OCI-LY7 (cell line): ENCODE measurements at regions not wholly inside any gene's neighbourhood (a gene's known extent, or its start where the extent isn't known, plus 50 kb on each side); places are given as distances from the start of the nearest gene placed in this dataset.

Source experiments
- BruUV-seq: library from RNA; stranded (reverse); fragments of 400-500 nt; replicated peaks from 2 replicates; lab custom pipeline; 2021; lab: Mats Ljungman, UMichigan
- CTCF ChIA-PET: fragments of 300-600 bp; sonication (Branson Sonifier 250); formaldehyde crosslinking; loops from one replicate; lab custom pipeline; 2022; ENCODE audit warnings: antibody characterized with exemption; ENCODE audit not compliant: unreplicated experiment; lab: Charles Lee
- POLR2A ChIA-PET: fragments of 300-600 bp; sonication (Branson Sonifier 250); formaldehyde crosslinking; loops from one replicate; lab custom pipeline; 2022; ENCODE audit warnings: antibody characterized with exemption; lab: Charles Lee
- DNase-seq: peaks from one replicate; pipeline ENCODE4 v3.0.0-alpha.2; 2015; ENCODE audit warnings: low spot score
- H2AFZ ChIP-seq: fragments of 200-600 bp; sonication (generic), shearing (Covaris generic); 2 replicates; pipeline ENCODE4 v1.6.1; 2014; ENCODE audit warnings: mild to moderate bottlenecking, antibody characterized with exemption, low read length, moderate library complexity
- H3K27ac ChIP-seq: fragments of 200-600 bp; sonication (generic); 2 replicates; pipeline ENCODE4 v1.5.1; 2014; ENCODE audit warnings: mixed run types, low read depth, mild to moderate bottlenecking, moderate library complexity, low read length, inconsistent platforms; ENCODE audit not compliant: poor library complexity, severe bottlenecking
- H3K36me3 ChIP-seq: fragments of 200-600 bp; sonication (generic); 2 replicates; pipeline ENCODE4 v1.6.1; 2014; ENCODE audit warnings: mild to moderate bottlenecking, antibody characterized with exemption, low read length, moderate library complexity, mixed read lengths; ENCODE audit not compliant: insufficient read depth
- H3K4me1 ChIP-seq: fragments of 200-600 bp; sonication (generic); 2 replicates; pipeline ENCODE4 v1.5.1; 2014; ENCODE audit warnings: mild to moderate bottlenecking, low read length; ENCODE audit not compliant: insufficient read depth, poor library complexity, severe bottlenecking
- H3K4me2 ChIP-seq: fragments of 200-600 bp; sonication (generic); 2 replicates; pipeline ENCODE4 v1.6.1; 2014; ENCODE audit warnings: mild to moderate bottlenecking, low read length
- H3K4me3 ChIP-seq: fragments of 200-600 bp; sonication (generic); 2 replicates; pipeline ENCODE4 v1.5.1; 2014; ENCODE audit warnings: mild to moderate bottlenecking, low read depth, low read length; ENCODE audit not compliant: poor library complexity, severe bottlenecking
- H3K79me2 ChIP-seq: fragments of 200-600 bp; sonication (generic); 2 replicates; pipeline ENCODE4 v1.6.1; 2016; ENCODE audit warnings: low read depth, mild to moderate bottlenecking, low read length, moderate library complexity, mixed read lengths; ENCODE audit not compliant: insufficient read depth
- H3K9me2 ChIP-seq: fragments of 200-600 bp; sonication (generic); 2 replicates; pipeline ENCODE4 v1.6.1; 2016; ENCODE audit warnings: mild to moderate bottlenecking, low read length, mixed read lengths; ENCODE audit not compliant: insufficient read depth
- H3K9me3 ChIP-seq: fragments of 200-600 bp; sonication (generic); 2 replicates; pipeline ENCODE4 v1.6.1; 2014; ENCODE audit warnings: mild to moderate bottlenecking, mixed run types, low read length, mixed read lengths
- H4K20me1 ChIP-seq: fragments of 200-600 bp; sonication (generic); 2 replicates; pipeline ENCODE4 v1.6.1; 2014; ENCODE audit warnings: mild to moderate bottlenecking, antibody characterized with exemption, low read length, moderate library complexity, mixed read lengths; ENCODE audit not compliant: insufficient read depth
- EZH2phosphoT487 ChIP-seq: fragments of 200-600 bp; sonication (generic); IDR thresholded peaks from 2 replicates; pipeline ENCODE4 v1.6.1; 2018; ENCODE audit warnings: low read depth, borderline replicate concordance, mild to moderate bottlenecking, mixed run types, antibody characterized with exemption, low read length, moderate library complexity, mixed read lengths
- intact Hi-C: fragments of 100-400 bp; cut with micrococcal nuclease; formaldehyde crosslinking; loops from one replicate; pipeline ENCODE4 v1.10.0; 2022; ENCODE audit not compliant: unreplicated experiment
- TF ChIP-seq, protein P1 (sequence below): fragments of 200-600 bp; sonication (generic); conservative IDR thresholded peaks from 2 replicates; pipeline ENCODE4 v1.5.1; 2014; ENCODE audit warnings: mild to moderate bottlenecking, antibody characterized with exemption, low read length, moderate library complexity, mixed read lengths

DNA sequence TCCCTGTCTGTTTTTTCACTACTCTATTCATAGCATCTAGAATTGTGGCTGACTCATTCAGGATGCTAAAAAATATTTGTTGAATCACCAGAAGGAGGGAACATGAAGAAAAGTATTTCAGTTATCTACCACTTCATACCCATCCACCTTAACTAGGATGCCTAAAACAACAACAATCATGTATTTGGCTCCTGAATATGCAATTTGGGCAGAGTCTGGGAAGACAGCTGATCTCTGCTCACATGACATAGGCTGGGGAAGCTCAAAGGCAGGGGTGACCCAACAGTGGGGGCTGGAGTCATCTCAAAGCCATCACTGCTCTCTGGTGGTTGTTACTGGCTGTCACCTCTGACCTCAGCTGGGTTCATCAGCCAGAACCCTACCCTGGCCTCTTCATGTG is 80.1 kb upstream of the RPL38 start:
- Histone ChIP-seq H3K27ac (no peak overlapping the region), H3K4me3 (no peak overlapping the region), H3K36me3 (no peaks in the 10 kb centered on the region), H3K4me2 (no peak overlapping the region), H4K20me1 (no peaks in the 10 kb centered on the region), H3K4me1 (no peaks in the 10 kb centered on the region), H3K79me2 (no peaks in the 10 kb centered on the region), H3K9me3 (no peaks in the 10 kb centered on the region), H3K9me2 (no peaks in the 10 kb centered on the region), H2AFZ (no peak overlapping the region)
- no TSS peak for BruUV-seq
- TF ChIP-seq, protein P1, sequence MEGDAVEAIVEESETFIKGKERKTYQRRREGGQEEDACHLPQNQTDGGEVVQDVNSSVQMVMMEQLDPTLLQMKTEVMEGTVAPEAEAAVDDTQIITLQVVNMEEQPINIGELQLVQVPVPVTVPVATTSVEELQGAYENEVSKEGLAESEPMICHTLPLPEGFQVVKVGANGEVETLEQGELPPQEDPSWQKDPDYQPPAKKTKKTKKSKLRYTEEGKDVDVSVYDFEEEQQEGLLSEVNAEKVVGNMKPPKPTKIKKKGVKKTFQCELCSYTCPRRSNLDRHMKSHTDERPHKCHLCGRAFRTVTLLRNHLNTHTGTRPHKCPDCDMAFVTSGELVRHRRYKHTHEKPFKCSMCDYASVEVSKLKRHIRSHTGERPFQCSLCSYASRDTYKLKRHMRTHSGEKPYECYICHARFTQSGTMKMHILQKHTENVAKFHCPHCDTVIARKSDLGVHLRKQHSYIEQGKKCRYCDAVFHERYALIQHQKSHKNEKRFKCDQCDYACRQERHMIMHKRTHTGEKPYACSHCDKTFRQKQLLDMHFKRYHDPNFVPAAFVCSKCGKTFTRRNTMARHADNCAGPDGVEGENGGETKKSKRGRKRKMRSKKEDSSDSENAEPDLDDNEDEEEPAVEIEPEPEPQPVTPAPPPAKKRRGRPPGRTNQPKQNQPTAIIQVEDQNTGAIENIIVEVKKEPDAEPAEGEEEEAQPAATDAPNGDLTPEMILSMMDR, result no peak
- no peak for TF ChIP-seq EZH2phosphoT487
- ChIA-PET CTCF (no interaction called here), POLR2A (interaction anchor here (0.6 to 1.0 kb wide), 3 partner anchors 9 to 784 kb away, joined by 3 to 4 read pairs (median 4); no protein-coding TSS in a partner anchor)
- intact Hi-C loops, result no loop called here
- no peak for DNase-seq

DNA sequence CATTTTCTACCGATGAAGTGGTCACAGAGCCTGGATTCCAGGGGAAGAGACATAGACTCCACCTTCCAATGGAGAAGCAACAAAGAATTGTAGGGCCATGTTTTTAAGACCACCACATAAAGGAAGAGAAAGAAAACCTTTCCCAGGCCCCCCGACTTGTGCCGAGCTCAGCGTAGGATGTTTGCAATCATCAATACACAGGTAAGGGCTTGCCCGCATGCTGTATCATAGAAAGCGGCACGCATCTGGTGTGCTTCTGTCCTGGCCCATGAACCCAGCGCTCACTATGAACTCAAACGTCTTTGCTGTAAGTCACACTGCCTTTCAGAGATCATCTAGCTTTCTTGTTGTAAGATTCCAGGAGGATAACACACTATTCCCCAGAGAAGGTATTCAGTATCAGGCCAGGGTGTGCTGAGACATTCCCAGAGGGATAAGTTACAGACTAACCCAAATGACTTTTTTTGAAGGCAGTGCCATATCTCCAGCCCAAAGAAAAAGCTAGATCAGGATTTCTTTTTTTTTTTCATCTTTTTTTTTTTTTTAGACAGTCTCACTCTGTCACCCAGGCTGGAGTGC is 79.5 kb upstream of the RPL38 start:
- Histone ChIP-seq H3K4me3 (no peak overlapping the region), H3K9me3 (no peaks in the 10 kb centered on the region), H3K9me2 (no peaks in the 10 kb centered on the region), H3K36me3 (no peaks in the 10 kb centered on the region), H3K79me2 (no peaks in the 10 kb centered on the region), H3K27ac (no peak overlapping the region), H3K4me2 (no peak overlapping the region), H3K4me1 (no peaks in the 10 kb centered on the region), H2AFZ (no peak overlapping the region), H4K20me1 (no peaks in the 10 kb centered on the region)
- no peak for DNase-seq
- BruUV-seq, result no TSS peak
- ChIA-PET CTCF (no interaction called here), POLR2A (interaction anchor here (0.6 kb wide), 1 partner anchor 17 kb away, joined by 4 read pairs; no protein-coding TSS in a partner anchor)
- TF ChIP-seq, protein P1, result no peak
- no peak for TF ChIP-seq EZH2phosphoT487
- intact Hi-C loops, result no loop called here

DNA sequence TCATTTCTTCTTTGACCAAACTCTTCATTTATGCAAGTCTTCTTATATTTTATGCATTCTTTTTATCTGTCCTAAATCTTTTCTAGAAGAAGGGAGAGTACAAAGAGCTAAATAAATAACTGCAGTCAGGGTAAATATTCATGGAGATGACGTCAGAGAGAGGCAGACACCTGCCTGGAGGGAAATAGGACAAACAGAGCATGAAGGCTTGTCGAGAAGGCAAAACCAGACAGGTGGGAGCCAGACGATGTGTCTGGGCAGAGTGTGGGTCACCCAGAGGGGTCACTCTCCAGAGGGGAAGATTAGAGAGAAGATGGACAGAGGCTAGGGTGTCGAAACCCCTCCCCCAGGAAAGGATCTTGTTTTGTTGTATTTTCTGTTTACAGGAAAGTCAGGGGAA is 78.3 kb upstream of the RPL38 start:
- BruUV-seq, result no TSS peak
- no peaks in the 10 kb centered on the region for H3K9me3 ChIP-seq
- TF ChIP-seq, protein P1, result no peak
- no peak for TF ChIP-seq EZH2phosphoT487
- H3K36me3 ChIP-seq, result no peaks in the 10 kb centered on the region
- H3K27ac ChIP-seq, result no peak overlapping the region
- ChIA-PET CTCF (no interaction called here), POLR2A (interaction anchor here (0.6 kb wide), 1 partner anchor 203 kb away, joined by 3 read pairs; no protein-coding TSS in a partner anchor)
- no peak for DNase-seq
- no peak overlapping the region for H3K4me3 ChIP-seq
- no peak overlapping the region for H2AFZ ChIP-seq
- H4K20me1 ChIP-seq, result no peaks in the 10 kb centered on the region
- H3K9me2 ChIP-seq, result no peaks in the 10 kb centered on the region
- no peaks in the 10 kb centered on the region for H3K4me1 ChIP-seq
- no peak overlapping the region for H3K4me2 ChIP-seq
- no peaks in the 10 kb centered on the region for H3K79me2 ChIP-seq
- intact Hi-C loops, result no loop called here
